K562 (cell line): ENCODE measurements at regions not wholly inside any gene's neighbourhood (a gene's known extent, or its start where the extent isn't known, plus 50 kb on each side); places are given as distances from the start of the nearest gene placed in this dataset.

ENCODE experiments used
- ATAC-seq: fragments of 200-7000 bp; cut with Tn5 transposase; 3 replicates; pipeline ENCODE4 v1.9.1; 2020; ENCODE audit warnings: moderate library complexity
- BruUV-seq: library from RNA; stranded (reverse); fragments of 400-500 nt; replicated peaks from 2 replicates; lab custom pipeline; 2021; lab: Mats Ljungman, UMichigan
- CTCF ChIA-PET: fragments of 300-600 bp; formaldehyde crosslinking; extraction: SDS; loops from one replicate; lab custom pipeline; 2021; ENCODE audit warnings: low intra/inter-chr PET ratio; lab: Yijun Ruan, JAX
- POLR2A ChIA-PET: fragments of 300-600, 350-650 bp; sonication (Branson Sonifier 250); formaldehyde crosslinking; extraction: SDS; loops from one replicate; lab custom pipeline; 2021; ENCODE audit warnings: antibody characterized with exemption, inconsistent platforms; lab: Yijun Ruan, JAX
- DNase-seq, 4 experiments: peaks; one replicate each; pipeline versions ENCODE4 v3.0.0 to v3.0.0-alpha.2; 2011 to 2018; ENCODE audit warnings: low spot score in 3 of 4, mixed read lengths in 3 of 4; ENCODE audit errors: extremely low read depth in 1 of 4
- FAIRE-seq: peaks from 2 replicates; lab custom pipeline; 2011; peaks lifted over from hg19 to GRCh38; lab: Jason Lieb, UNC
- H2AFZ ChIP-seq: 2 replicates; pipeline ENCODE4 v1.6.0; 2011; ENCODE audit warnings: low read depth, low read length, control low read depth, inconsistent platforms
- H3K27ac ChIP-seq: fragments of 200-600 bp; 3 replicates; pipeline ENCODE4 v1.8.0; 2011; ENCODE audit warnings: low read depth, mild to moderate bottlenecking, control low read depth, inconsistent platforms, low read length, moderate library complexity, mixed read lengths; ENCODE audit errors: extremely low read depth
- H3K27me3 ChIP-seq, 2 experiments: fragments of 300-600 bp in 1 of 2; 2 replicates in 1 of 2; 3 replicates in 1 of 2; pipeline versions ENCODE4 v1.6.0 to v1.8.0; 2011; ENCODE audit warnings: inconsistent platforms in 2 of 2, low read length in 2 of 2, mild to moderate bottlenecking in 1 of 2, mixed read lengths in 1 of 2, moderate library complexity in 1 of 2; ENCODE audit not compliant: control insufficient read depth in 2 of 2, insufficient read depth in 2 of 2
- H3K36me3 ChIP-seq: fragments of 300-600 bp; 3 replicates; pipeline ENCODE4 v1.8.0; 2011; ENCODE audit warnings: mild to moderate bottlenecking, low read length, inconsistent platforms; ENCODE audit not compliant: control insufficient read depth, insufficient read depth
- H3K4me1 ChIP-seq, 2 experiments: fragments of 200-600 bp in 1 of 2; replicated peaks in 1 of 2; 2 replicates in 1 of 2; 3 replicates in 1 of 2; pipeline versions ENCODE4 v1.5.1 to v1.8.0; 2011; ENCODE audit warnings: inconsistent platforms in 2 of 2, low read length in 2 of 2, mild to moderate bottlenecking in 1 of 2, mixed read lengths in 1 of 2, moderate library complexity in 1 of 2; ENCODE audit not compliant: control insufficient read depth in 2 of 2, insufficient read depth in 2 of 2
- H3K4me2 ChIP-seq: 2 replicates; pipeline ENCODE4 v1.6.1; 2011; ENCODE audit warnings: low read length, control low read depth, inconsistent platforms, mixed read lengths; ENCODE audit not compliant: insufficient read depth
- H3K4me3 ChIP-seq: fragments of 200-600 bp; sonication (generic), shearing (Covaris generic); 2 replicates; pipeline ENCODE4 v1.5.1; 2016; ENCODE audit warnings: control low read depth, inconsistent platforms
- H3K79me2 ChIP-seq: fragments of 200-600 bp; 3 replicates; pipeline ENCODE4 v1.8.0; 2011; ENCODE audit warnings: low read length, inconsistent platforms; ENCODE audit not compliant: control insufficient read depth, insufficient read depth
- H3K9ac ChIP-seq, 2 experiments: 2 replicates each; pipeline versions ENCODE4 v1.6.0 to v1.6.1; 2011; ENCODE audit warnings: low read depth in 2 of 2, low read length in 2 of 2, control low read depth in 1 of 2, inconsistent platforms in 1 of 2, mild to moderate bottlenecking in 1 of 2, mixed read lengths in 1 of 2; ENCODE audit not compliant: insufficient read depth in 1 of 2
- H3K9me1 ChIP-seq: one replicate; pipeline ENCODE4 v1.6.0; 2011; ENCODE audit warnings: inconsistent platforms, mild to moderate bottlenecking, low read length, moderate library complexity; ENCODE audit not compliant: control insufficient read depth, insufficient read depth
- H3K9me3 ChIP-seq: replicated peaks from 2 replicates; pipeline ENCODE4 v1.5.1; 2011; ENCODE audit warnings: low read depth, low read length, inconsistent platforms; ENCODE audit not compliant: control insufficient read depth, insufficient read depth
- H4K20me1 ChIP-seq: replicated peaks from 2 replicates; pipeline ENCODE4 v1.6.1; 2011; ENCODE audit warnings: low read length, inconsistent platforms, mixed read lengths; ENCODE audit not compliant: control insufficient read depth, insufficient read depth
- CTCFL ChIP-seq: IDR thresholded peaks from 2 replicates; pipeline ENCODE4 v1.6.1; 2011; ENCODE audit warnings: borderline replicate concordance, low read depth, mild to moderate bottlenecking, moderate library complexity, low read length; ENCODE audit not compliant: insufficient read depth, poor library complexity, severe bottlenecking
- FOXK1 ChIP-seq: sonication (generic); formaldehyde crosslinking; IDR thresholded peaks from 2 replicates; pipeline ENCODE4 v1.8.0; 2022; ENCODE audit warnings: missing genetic modification reagents, mild to moderate bottlenecking, borderline replicate concordance
- KLF1 ChIP-seq: fragments of 450-650 bp; IDR thresholded peaks from 2 replicates; pipeline ENCODE4 v1.6.1; 2016; ENCODE audit warnings: missing genetic modification characterization, missing compliant biosample characterization
- PURB ChIP-seq: sonication (generic); formaldehyde crosslinking; IDR thresholded peaks from 2 replicates; pipeline ENCODE4 v1.9.0; 2021; ENCODE audit warnings: low read depth, mild to moderate bottlenecking, missing genetic modification reagents
- TARDBP ChIP-seq: fragments of 450-650 bp; IDR thresholded peaks from 2 replicates; pipeline ENCODE4 v1.6.1; 2016
- WGBS: fragments of 100-300 bp; shearing (Covaris generic); methylation state at CpG from one replicate; pipeline ENCODE4 v1.1.6; 2016; ENCODE audit warnings: low coverage, mixed read lengths; ENCODE audit not compliant: insufficient coverage; ENCODE audit errors: missing lambda C conversion rate; 5-methylcytosine and 5-hydroxymethylcytosine counted together
- in situ Hi-C: fragments of 300-500 bp; cut with MboI; formaldehyde crosslinking; loops from 4 replicates; pipeline ENCODE4 v1.15.0; 2018; ENCODE audit warnings: inconsistent platforms, mixed read lengths
- intact Hi-C: fragments of 100-400 bp; cut with micrococcal nuclease; formaldehyde crosslinking; loops from 2 replicates; pipeline ENCODE4 v1.14.2; 2022

DNA sequence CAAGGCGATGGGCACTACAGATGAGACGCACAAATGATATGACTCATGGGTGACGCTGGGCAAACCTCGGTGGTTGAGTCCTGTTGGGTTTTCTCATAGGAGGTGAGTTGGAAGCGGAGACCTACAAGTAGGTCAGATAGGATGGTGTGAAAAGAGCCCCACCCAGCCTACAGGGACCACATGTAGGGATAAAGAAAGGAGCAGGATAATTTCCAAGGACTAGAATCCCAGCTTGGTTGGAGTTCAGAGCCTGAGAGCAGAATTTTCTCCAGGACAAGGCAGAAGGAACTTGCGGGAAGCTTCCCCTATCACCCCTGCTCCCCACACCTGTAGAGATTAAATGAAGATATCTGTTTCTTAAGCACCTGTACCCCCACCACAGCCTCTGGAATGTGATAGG, 489.7 kb upstream of the CDH4 start (continued):
- TF ChIP-seq CTCFL: no peak

DNA sequence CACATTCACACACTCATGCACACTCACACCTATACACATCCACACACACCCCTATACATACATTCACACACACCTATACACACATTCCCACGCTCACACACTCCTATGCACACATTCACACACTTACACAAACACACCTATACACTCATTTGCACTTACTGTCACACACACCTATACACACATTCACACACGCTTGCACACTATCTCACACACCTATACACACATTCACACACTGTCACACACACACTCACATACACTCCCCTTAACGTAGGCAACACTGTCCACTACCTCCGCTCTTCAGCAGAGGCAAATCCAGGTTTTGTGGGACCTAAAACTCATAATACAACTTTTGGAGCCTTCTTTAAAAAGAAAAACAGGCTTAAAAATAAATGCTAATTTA, 487.7 kb upstream of the CDH4 start:
- no TSS peak for BruUV-seq
- in situ Hi-C loops: no loop called here
- POLR2A ChIA-PET: no interaction called here

More for the DNA sequence above, 487.7 kb upstream of the CDH4 start:
- CTCF ChIA-PET: no interaction called here
- no peak for FAIRE-seq
- H3K36me3 ChIP-seq: no peaks in the 10 kb centered on the region
- H3K4me3 ChIP-seq: no peak overlapping the region
- intact Hi-C loops: no loop called here
- no peaks in the 10 kb centered on the region for H3K79me2 ChIP-seq
- no peak for DNase-seq
- H3K4me1 ChIP-seq: no peaks in the 10 kb centered on the region
- no peaks in the 10 kb centered on the region; a peak in 1 of 5 replicates for H3K27me3 ChIP-seq
- no peak overlapping the region for H3K27ac ChIP-seq
- no peak overlapping the region for H3K9ac ChIP-seq
- TF ChIP-seq PURB (CRISPR knock-in tag) (no peak), FOXK1 (CRISPR knock-in tag) (no peak), TARDBP (no peak), KLF1 (no peak)
- no peaks in the 10 kb centered on the region for H4K20me1 ChIP-seq
- WGBS: 0% methylated on average over 4 of the region's 4 CpGs
- H3K9me3 ChIP-seq: no peaks in the 10 kb centered on the region
- no peaks in the 10 kb centered on the region for H3K9me1 ChIP-seq
- no peak overlapping the region for H2AFZ ChIP-seq
- no peak for ATAC-seq
- no peak overlapping the region for H3K4me2 ChIP-seq
